ENCODE measurements at regions not wholly inside any gene's neighbourhood (a gene's known extent, or its start where the extent isn't known, plus 50 kb on each side); places are given as distances from the start of the nearest gene placed in this dataset.
"Not testable (repeated sequence)": the region's sequence is repeated elsewhere in the genome, so short reads cannot be mapped to it uniquely, and the experiment has no call there.

- Mint-ChIP-seq H3K4me3 (no peak overlapping the region), H3K36me3 (no peaks in the 10 kb centered on the region), H3K9me3 (ENCODE audit: low read depth) (no peaks in the 10 kb centered on the region), H3K4me1 (no peaks in the 10 kb centered on the region), H3K27me3 (peaks cover 3% of the 10 kb centered on the region), H3K27ac (no peak overlapping the region)
- ATAC-seq (no peak), DNase-seq (no peak)
- CTCF ChIA-PET: no interaction called here
Observed at GRCh38 chr9:2389404-2389803, 232.2 kb upstream of the VLDLR start.

- H3K9me3 Mint-ChIP-seq (ENCODE audit: low read depth): no peaks in the 10 kb centered on the region
- DNase-seq: no peak
- no peak overlapping the region for H3K27ac Mint-ChIP-seq
- H3K4me3 Mint-ChIP-seq: no peak overlapping the region
- H3K27me3 Mint-ChIP-seq: no peaks in the 10 kb centered on the region
- CTCF ChIA-PET: no interaction called here
- no peaks in the 10 kb centered on the region for H3K36me3 Mint-ChIP-seq
- ATAC-seq: no peak
- no peaks in the 10 kb centered on the region for H3K4me1 Mint-ChIP-seq
Observed at GRCh38 chr9:2390028-2390427, 231.6 kb upstream of the VLDLR start.

- H3K9me3 Mint-ChIP-seq (ENCODE audit: low read depth); H3K4me3 Mint-ChIP-seq; ATAC-seq; H3K27ac Mint-ChIP-seq; DNase-seq; H3K27me3 Mint-ChIP-seq; H3K36me3 Mint-ChIP-seq; CTCF ChIA-PET; H3K4me1 Mint-ChIP-seq: not testable (repeated sequence)
Observed at GRCh38 chr9:2391509-2392132, 230.0 kb upstream of the VLDLR start.

- H3K4me1 Mint-ChIP-seq; H3K27ac Mint-ChIP-seq; H3K36me3 Mint-ChIP-seq; DNase-seq; H3K4me3 Mint-ChIP-seq; CTCF ChIA-PET; ATAC-seq; H3K27me3 Mint-ChIP-seq; H3K9me3 Mint-ChIP-seq (ENCODE audit: low read depth): not testable (repeated sequence)
Observed at GRCh38 chr9:2394087-2394741, 227.4 kb upstream of the VLDLR start.

- CTCF ChIA-PET: no interaction called here
- Mint-ChIP-seq H3K27me3 (no peaks in the 10 kb centered on the region), H3K9me3 (ENCODE audit: low read depth) (no peaks in the 10 kb centered on the region), H3K4me3 (no peak overlapping the region), H3K4me1 (no peaks in the 10 kb centered on the region), H3K27ac (no peak overlapping the region), H3K36me3 (no peaks in the 10 kb centered on the region)
- DNase-seq (no peak), ATAC-seq (no peak)
Observed at GRCh38 chr9:2395814-2396612, 225.6 kb upstream of the VLDLR start.

- Mint-ChIP-seq H3K9me3 (ENCODE audit: low read depth) (no peaks in the 10 kb centered on the region), H3K4me1 (no peaks in the 10 kb centered on the region), H3K36me3 (no peaks in the 10 kb centered on the region), H3K27ac (no peak overlapping the region), H3K27me3 (no peaks in the 10 kb centered on the region), H3K4me3 (no peak overlapping the region)
- CTCF ChIA-PET: interaction anchor here (0.7 kb wide), 1 partner anchor 112 kb away, joined by 3 read pairs; no protein-coding TSS in a partner anchor
- no peak for ATAC-seq
- DNase-seq: no peak
Observed at GRCh38 chr9:2396622-2397285, 224.8 kb upstream of the VLDLR start.

GRCh38 chr9:2397875-2398274 lies 223.7 kb upstream of the VLDLR start:
- CTCF ChIA-PET; DNase-seq; H3K36me3 Mint-ChIP-seq; H3K9me3 Mint-ChIP-seq (ENCODE audit: low read depth); H3K4me3 Mint-ChIP-seq; H3K27me3 Mint-ChIP-seq; H3K27ac Mint-ChIP-seq; ATAC-seq; H3K4me1 Mint-ChIP-seq: not testable (repeated sequence)

GRCh38 chr9:2401746-2402145 lies 219.8 kb upstream of the VLDLR start:
- H3K4me3 Mint-ChIP-seq; H3K36me3 Mint-ChIP-seq; DNase-seq; H3K9me3 Mint-ChIP-seq (ENCODE audit: low read depth); H3K4me1 Mint-ChIP-seq; H3K27ac Mint-ChIP-seq; H3K27me3 Mint-ChIP-seq; CTCF ChIA-PET; ATAC-seq: not testable (repeated sequence)

GRCh38 chr9:2403701-2404100 lies 217.9 kb upstream of the VLDLR start:
- ATAC-seq: no peak
- H3K4me1 Mint-ChIP-seq: no peaks in the 10 kb centered on the region
- H3K9me3 Mint-ChIP-seq (ENCODE audit: low read depth): peaks cover 4% of the 10 kb centered on the region
- no peak overlapping the region for H3K27ac Mint-ChIP-seq
- DNase-seq: no peak
- H3K36me3 Mint-ChIP-seq: no peaks in the 10 kb centered on the region
- no peak overlapping the region for H3K4me3 Mint-ChIP-seq
- CTCF ChIA-PET: no interaction called here
- no peaks in the 10 kb centered on the region for H3K27me3 Mint-ChIP-seq

- Mint-ChIP-seq H3K9me3 (ENCODE audit: low read depth) (peaks cover 4% of the 10 kb centered on the region), H3K27me3 (no peaks in the 10 kb centered on the region)
Observed at GRCh38 chr9:2406252-2406651, 215.3 kb upstream of the VLDLR start.

GRCh38 chr9:2407450-2407849 lies 214.1 kb upstream of the VLDLR start:
- Mint-ChIP-seq H3K4me3 (no peak overlapping the region), H3K36me3 (no peaks in the 10 kb centered on the region), H3K4me1 (no peaks in the 10 kb centered on the region), H3K27me3 (no peaks in the 10 kb centered on the region), H3K27ac (no peak overlapping the region), H3K9me3 (ENCODE audit: low read depth) (peaks cover 4% of the 10 kb centered on the region)
- CTCF ChIA-PET: no interaction called here
- ATAC-seq (no peak), DNase-seq (no peak)

More at GRCh38 chr9:2406252-2406651, 215.3 kb upstream of the VLDLR start:
- ATAC-seq: no peak
- Mint-ChIP-seq H3K4me1 (no peaks in the 10 kb centered on the region), H3K36me3 (no peaks in the 10 kb centered on the region), H3K27ac (no peak overlapping the region), H3K4me3 (no peak overlapping the region)
- DNase-seq: no peak
- CTCF ChIA-PET: no interaction called here

GRCh38 chr9:2411459-2412215 lies 209.9 kb upstream of the VLDLR start:
- H3K4me3 Mint-ChIP-seq: no peak overlapping the region
- H3K27ac Mint-ChIP-seq: no peak overlapping the region
- DNase-seq (no peak), ATAC-seq (no peak)
- H3K4me1 Mint-ChIP-seq: no peaks in the 10 kb centered on the region
- CTCF ChIA-PET: no interaction called here
- H3K36me3 Mint-ChIP-seq: no peaks in the 10 kb centered on the region
- H3K9me3 Mint-ChIP-seq (ENCODE audit: low read depth): no peaks in the 10 kb centered on the region
- H3K27me3 Mint-ChIP-seq: no peaks in the 10 kb centered on the region

- no peaks in the 10 kb centered on the region for H3K4me1 Mint-ChIP-seq
- ATAC-seq: no peak
- no peaks in the 10 kb centered on the region for H3K27me3 Mint-ChIP-seq
- H3K27ac Mint-ChIP-seq: no peak overlapping the region
- no peaks in the 10 kb centered on the region for H3K9me3 Mint-ChIP-seq (ENCODE audit: low read depth)
- no peaks in the 10 kb centered on the region for H3K36me3 Mint-ChIP-seq
- DNase-seq: no peak
- CTCF ChIA-PET: no interaction called here
- H3K4me3 Mint-ChIP-seq: no peak overlapping the region
Observed at GRCh38 chr9:2413160-2413805, 208.3 kb upstream of the VLDLR start.

All from activated CD8-positive, alpha-beta memory T cell treated with anti-CD3 and anti-CD28 coated beads, Interleukin-2, amount 10 ng/mL, durations not matched to agents 7 days and 5 days (primary cell).